Erythroblast (primary cell): ENCODE measurements at regions not wholly inside any gene's neighbourhood (a gene's known extent, or its start where the extent isn't known, plus 50 kb on each side); places are given as distances from the start of the nearest gene placed in this dataset.

Source experiments
- GATA1 ChIP-seq: IDR thresholded peaks from 2 replicates; pipeline ENCODE4 v1.6.1; 2011; ENCODE audit warnings: low read depth, mild to moderate bottlenecking, control low read depth, low read length, moderate library complexity
- POLR2A ChIP-seq: IDR thresholded peaks from 2 replicates; pipeline ENCODE4 v1.6.1; 2011; ENCODE audit warnings: mild to moderate bottlenecking, low read length

GRCh38 chrX:66892004-66892403, 253.1 kb upstream of the EDA2R start:
- TF ChIP-seq POLR2A (no peak), GATA1 (no peak)
